HEK293 (cell line): ENCODE measurements at regions not wholly inside any gene's neighbourhood (a gene's known extent, or its start where the extent isn't known, plus 50 kb on each side); places are given as distances from the start of the nearest gene placed in this dataset.

Source experiments
- ZBTB1 ChIP-seq: fragments of 450-650 bp; formaldehyde crosslinking; IDR thresholded peaks from 2 replicates; pipeline ENCODE4 v1.5.1; 2016; ENCODE audit warnings: missing biosample characterization, missing genetic modification characterization
- ZNF19 ChIP-seq: fragments of 450-650 bp; formaldehyde crosslinking; IDR thresholded peaks from 2 replicates; pipeline ENCODE4; 2016; ENCODE audit warnings: missing biosample characterization, missing genetic modification characterization, low read depth
- ZNF221 ChIP-seq: fragments of 450-650 bp; formaldehyde crosslinking; IDR thresholded peaks from 2 replicates; pipeline ENCODE4 v1.5.1; 2017; ENCODE audit warnings: missing biosample characterization, missing genetic modification characterization, borderline replicate concordance
- ZNF404 ChIP-seq: fragments of 450-650 bp; formaldehyde crosslinking; IDR thresholded peaks from 2 replicates; pipeline ENCODE4 v1.5.1; 2017; ENCODE audit warnings: missing biosample characterization, missing genetic modification characterization
- TF ChIP-seq, protein P1 (sequence below): sonication (generic); formaldehyde crosslinking; IDR thresholded peaks from 2 replicates; pipeline ENCODE4 v1.8.1; 2022; ENCODE audit warnings: mild to moderate bottlenecking, moderate library complexity, missing genetic modification reagents
- TF ChIP-seq, protein P2 (sequence below): fragments of 450-650 bp; formaldehyde crosslinking; IDR thresholded peaks from 2 replicates; pipeline ENCODE4 v1.5.1; 2016; ENCODE audit warnings: missing biosample characterization, missing genetic modification characterization
- TF ChIP-seq, protein P3 (sequence below): fragments of 450-650 bp; formaldehyde crosslinking; IDR thresholded peaks from 2 replicates; pipeline ENCODE4 v1.5.1; 2016; ENCODE audit warnings: missing biosample characterization, missing genetic modification characterization

DNA sequence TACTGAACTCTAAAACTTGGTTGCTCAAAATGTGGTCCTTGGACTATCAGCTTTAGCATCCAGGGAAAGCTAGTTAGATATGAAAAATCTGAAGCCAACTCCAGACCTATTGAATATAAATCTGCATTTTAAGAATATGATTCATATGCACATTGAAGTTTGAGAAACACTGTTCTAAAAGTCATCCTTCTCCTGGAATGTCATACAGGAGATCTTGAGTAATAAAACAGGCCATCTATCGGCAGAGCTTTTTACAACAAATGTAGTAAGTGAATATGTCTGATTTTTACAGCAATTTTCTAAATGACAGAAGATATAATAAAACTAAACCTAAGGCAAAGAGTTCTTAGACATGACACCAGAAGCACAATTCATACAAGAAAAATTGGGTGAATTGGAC, 140.4 kb downstream of the PMP22 start:
- TF ChIP-seq, protein P1, sequence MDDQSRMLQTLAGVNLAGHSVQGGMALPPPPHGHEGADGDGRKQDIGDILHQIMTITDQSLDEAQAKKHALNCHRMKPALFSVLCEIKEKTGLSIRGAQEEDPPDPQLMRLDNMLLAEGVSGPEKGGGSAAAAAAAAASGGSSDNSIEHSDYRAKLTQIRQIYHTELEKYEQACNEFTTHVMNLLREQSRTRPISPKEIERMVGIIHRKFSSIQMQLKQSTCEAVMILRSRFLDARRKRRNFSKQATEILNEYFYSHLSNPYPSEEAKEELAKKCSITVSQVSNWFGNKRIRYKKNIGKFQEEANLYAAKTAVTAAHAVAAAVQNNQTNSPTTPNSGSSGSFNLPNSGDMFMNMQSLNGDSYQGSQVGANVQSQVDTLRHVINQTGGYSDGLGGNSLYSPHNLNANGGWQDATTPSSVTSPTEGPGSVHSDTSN (CRISPR knock-in tag), result no peak
- TF ChIP-seq, protein P2, sequence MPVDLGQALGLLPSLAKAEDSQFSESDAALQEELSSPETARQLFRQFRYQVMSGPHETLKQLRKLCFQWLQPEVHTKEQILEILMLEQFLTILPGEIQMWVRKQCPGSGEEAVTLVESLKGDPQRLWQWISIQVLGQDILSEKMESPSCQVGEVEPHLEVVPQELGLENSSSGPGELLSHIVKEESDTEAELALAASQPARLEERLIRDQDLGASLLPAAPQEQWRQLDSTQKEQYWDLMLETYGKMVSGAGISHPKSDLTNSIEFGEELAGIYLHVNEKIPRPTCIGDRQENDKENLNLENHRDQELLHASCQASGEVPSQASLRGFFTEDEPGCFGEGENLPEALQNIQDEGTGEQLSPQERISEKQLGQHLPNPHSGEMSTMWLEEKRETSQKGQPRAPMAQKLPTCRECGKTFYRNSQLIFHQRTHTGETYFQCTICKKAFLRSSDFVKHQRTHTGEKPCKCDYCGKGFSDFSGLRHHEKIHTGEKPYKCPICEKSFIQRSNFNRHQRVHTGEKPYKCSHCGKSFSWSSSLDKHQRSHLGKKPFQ, result no peak
- TF ChIP-seq, protein P3, sequence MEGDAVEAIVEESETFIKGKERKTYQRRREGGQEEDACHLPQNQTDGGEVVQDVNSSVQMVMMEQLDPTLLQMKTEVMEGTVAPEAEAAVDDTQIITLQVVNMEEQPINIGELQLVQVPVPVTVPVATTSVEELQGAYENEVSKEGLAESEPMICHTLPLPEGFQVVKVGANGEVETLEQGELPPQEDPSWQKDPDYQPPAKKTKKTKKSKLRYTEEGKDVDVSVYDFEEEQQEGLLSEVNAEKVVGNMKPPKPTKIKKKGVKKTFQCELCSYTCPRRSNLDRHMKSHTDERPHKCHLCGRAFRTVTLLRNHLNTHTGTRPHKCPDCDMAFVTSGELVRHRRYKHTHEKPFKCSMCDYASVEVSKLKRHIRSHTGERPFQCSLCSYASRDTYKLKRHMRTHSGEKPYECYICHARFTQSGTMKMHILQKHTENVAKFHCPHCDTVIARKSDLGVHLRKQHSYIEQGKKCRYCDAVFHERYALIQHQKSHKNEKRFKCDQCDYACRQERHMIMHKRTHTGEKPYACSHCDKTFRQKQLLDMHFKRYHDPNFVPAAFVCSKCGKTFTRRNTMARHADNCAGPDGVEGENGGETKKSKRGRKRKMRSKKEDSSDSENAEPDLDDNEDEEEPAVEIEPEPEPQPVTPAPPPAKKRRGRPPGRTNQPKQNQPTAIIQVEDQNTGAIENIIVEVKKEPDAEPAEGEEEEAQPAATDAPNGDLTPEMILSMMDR (tag by site-specific recombination), result no peak
- no peak for TF ChIP-seq ZBTB1
- no peak for TF ChIP-seq ZNF221
- TF ChIP-seq ZNF404 (tag by site-specific recombination), result no peak
- TF ChIP-seq ZNF19 (tag by site-specific recombination), result no peak
